ENCODE measurements at regions not wholly inside any gene's neighbourhood (a gene's known extent, or its start where the extent isn't known, plus 50 kb on each side); places are given as distances from the start of the nearest gene placed in this dataset.
A peak's percentile ranks its signal among the peaks of the same experiment; 100 is the strongest.

DNA sequence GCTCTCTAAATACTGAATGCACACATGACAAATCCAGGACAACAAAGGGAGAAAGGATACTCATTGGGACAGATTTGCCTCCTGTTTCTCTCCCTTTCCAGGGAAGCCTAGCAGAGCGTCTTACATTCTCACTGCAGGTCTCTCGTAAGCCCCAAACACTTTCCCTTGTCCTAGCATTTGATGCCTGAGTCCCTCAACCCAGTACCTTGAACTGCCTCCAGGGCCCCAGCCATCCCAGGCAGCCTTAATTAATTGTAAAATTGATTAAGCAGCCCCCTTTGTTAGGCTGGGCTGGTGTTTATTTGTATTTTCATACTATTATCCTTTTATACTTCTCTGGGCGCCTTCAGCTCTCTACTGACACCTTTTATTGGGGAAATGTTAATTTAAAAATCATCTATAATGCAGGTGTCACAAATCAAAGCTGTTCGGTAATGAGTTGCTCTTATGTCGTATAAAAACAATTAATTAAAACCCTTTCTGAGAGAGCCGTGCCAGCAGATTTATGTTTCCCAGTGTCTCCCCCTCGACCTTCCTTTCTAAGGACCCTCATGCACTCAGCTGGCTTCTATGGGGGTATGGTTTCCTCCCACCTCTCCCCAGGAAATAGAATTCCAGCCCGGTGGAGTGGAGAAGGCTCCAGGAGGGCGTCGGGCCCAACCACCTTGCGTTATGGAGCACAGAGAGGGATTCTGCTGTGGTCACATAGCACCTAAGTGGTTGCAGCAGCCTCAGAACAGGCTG, 243.8 kb downstream of the RPS24 start:
- DNase-seq, result no peak

DNA sequence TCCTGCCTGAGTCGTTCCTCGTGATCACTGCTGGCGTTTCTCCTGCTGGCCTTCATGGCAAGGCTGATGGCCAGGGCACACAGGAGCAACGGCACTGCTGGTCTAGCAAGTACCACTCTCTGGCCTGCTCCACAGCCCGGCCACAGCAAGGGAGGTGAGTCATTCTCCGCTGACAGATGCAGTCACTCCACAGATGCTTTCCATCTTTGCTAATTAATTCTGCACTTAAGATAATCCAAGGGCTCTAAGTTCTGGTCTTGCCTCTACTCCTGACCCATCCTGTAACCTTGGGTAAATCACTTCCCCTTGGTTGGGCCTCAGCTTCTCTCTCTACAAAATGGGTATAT, 244.4 kb downstream of the RPS24 start:
- DNase-seq, result peak; percentile 40

DNA sequence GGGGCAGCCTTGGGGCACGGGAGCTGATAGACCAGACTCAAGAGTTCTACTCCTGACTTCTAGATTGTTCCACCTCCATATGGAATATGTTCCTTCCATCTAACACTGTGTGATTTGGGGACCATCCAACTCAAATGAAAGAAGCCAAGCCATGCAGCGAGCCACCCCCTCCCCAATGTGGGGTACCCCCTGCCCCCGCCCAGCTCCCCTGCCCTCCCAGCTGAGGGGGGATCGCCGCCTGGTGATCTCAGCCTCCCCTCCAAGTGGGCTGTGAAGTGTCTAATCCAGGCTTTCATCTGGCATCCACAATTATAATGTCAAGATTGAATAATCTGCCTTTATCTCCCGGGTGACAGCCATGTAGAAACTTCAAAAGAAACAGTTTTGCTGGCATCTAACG, 246.1 kb downstream of the RPS24 start:
- DNase-seq, result no peak

DNA sequence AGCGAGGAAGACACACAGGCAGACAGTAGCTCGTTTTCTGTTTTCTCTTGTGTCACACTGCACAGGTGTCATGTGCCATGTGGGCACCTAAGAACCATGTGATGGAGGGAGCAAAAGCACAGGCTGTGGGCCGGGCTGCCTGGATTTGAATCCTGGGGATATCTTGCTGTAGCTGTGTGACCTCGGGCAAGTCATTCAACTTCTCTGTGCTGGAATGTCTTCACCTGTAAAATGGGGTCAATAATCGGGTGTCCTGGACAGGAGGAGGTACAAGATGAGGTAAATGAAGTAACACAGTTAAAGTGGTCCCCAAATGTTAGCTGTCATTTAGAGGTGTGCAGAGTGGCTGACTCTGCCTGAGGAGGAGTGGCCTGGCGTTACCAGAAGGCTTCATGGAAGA, 246.9 kb downstream of the RPS24 start:
- DNase-seq, result no peak

DNA sequence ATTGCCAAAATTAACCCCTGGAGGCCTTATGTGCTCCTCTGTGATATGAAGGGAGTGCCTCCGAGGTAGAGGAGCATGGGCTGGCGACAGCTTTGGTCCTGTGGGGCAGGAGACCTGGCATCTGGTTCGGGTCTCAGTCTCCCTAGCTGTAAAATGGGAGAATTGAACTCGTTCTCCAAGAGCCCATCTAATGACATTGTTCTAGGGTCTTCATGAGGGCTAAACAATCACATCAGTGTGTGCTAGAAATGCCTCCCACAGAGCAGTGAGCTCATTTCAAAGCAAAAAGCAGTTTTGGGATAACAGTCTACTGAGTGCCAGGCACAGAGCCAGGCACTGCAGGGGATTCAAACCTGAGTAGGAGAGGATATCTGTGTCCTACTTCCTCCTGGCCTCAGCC, 248.0 kb downstream of the RPS24 start:
- no peak for DNase-seq

DNA sequence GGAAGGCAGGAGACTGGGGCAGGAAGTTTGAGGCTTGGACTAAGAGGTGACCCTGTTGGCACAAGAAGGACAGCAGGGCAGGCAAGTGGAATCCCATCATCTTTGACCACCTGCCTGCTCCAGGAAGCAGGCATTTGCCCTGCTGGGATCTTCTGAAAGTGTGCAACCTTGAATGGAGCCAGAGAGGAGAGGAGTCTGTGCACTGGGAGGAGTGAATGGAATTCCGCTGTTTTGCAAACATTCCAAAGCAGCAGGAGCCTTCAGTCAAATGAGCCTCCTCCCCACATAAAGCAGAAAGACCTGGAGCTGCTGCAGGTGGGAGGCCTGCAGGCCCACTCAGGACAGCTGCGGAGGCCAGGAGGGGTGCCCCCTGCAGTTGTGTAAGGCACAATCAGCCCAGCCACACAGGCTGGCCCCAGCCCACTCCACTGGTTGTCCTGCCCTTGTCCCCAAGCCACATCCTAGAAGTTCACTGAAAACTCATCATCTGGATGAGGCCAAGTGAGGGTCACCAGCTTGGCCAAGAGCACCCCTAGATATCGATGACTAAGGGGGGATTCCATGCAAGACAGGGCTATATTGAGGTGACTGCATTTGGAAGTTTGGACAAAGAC, 249.5 kb downstream of the RPS24 start:
- DNase-seq, result no peak

DNA sequence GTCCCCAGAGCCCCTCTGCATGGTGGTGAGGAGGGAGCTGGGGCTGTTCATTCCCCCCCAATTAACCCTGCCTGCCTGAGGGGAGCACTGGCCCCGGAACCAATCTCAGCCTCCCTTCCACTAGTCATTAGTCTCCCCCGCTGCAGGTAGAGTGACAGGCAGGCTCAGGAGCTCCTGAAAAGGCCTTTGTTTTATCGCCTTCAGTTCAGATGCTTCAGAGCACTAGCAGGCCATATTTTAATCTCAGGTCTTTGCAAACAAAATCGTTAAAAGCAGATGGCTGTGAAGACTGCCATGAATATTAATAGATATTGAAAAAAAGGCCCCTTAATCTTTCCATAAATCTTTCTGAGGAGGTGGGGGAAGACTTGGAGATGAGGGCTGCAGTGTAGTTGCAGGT, 250.7 kb downstream of the RPS24 start:
- DNase-seq, result no peak

DNA sequence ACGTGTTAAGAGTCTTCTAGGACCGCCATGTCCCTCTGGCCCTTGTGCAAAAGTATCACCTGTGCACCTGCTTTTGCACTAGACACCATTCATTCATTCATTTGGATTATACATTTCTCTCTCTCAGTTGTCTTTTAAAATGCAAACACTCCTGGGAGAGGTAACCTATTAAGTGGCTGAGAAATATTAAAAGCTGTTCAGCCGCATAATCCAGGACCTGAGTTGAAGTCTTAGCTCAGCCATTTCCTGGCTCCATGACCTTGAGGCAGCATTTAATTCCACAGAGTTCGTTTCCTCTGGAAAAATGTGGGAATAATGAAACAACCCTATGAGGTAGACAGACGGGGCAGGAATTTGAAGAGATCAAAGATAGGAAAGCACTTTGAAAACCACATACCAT, 251.6 kb downstream of the RPS24 start:
- no peak for DNase-seq

DNA sequence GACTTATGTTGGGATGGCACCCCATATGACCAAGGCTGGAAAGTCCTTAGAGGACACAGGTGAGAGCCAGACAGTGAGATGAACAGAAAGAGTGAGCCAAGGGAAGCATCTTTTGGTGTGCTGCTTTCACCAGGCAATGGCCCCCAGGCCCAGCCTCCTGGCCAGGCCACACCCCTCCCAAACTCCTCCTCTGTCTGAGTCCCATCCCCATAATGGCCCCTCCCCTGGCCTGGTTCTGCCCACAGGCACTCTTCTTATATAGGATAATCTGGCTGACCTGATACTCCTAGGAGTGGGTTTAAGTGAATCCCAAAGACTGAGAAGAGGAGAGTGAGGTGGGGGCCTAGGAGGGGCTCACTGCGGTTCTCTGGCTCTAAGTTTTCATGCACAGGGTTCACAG, 252.5 kb downstream of the RPS24 start:
- DNase-seq, result no peak

DNA sequence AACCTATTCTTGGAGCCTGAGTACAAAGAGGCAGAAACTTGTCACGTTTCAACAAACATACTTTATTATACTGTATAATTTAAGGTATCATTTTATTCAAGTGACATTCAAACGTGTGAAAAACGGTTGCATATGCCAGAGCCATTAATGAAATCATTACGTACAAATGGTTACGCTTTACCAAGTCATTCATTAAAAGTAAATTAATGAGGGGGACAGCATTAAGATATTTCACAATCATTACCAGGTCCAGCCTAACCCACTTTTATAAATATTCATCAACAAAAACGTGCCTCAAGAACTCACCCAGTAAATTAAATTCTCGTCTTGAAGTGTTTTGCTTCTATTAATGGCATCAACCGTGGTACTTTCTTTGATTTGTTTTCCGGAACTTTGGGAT, 253.0 kb downstream of the RPS24 start:
- DNase-seq, result no peak

DNA sequence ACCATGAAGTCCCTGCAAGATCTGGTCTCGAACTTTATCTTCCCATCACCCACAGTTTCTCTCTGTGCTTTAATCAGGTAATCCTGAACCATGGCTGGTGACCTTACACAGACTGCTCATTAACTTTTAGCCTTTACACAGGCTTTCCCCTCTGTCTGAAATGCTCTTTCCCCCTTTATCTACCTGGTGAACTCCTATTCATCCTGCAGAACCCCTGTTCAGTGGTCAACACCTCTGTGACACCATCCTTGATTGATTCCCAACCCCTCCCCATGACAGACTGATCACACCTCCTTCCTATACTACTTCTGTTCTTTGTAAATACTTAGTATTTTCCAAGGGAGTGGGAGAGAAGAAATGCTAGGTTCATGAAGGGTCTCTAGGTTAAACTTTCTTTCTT, 254.0 kb downstream of the RPS24 start:
- DNase-seq, result no peak

DNA sequence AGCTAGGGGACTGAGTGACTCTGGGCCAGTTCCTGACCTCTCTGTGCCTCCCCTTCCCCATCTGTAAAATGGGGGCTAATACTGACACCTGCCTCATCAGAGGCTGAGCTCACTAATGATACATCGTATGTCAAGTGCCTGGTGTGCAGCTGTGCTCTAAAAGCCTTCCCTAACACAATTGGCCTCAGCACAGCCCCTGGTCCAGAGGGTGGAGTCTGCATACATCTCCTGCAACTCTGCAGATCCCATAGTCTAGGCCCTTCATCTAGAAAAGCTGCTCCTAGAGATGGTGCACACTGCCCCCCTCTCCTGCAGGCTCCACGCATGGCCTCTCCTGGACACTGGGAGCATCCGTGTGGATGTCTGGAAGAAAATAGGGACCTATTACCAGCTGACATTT, 255.0 kb downstream of the RPS24 start:
- DNase-seq, result no peak

DNA sequence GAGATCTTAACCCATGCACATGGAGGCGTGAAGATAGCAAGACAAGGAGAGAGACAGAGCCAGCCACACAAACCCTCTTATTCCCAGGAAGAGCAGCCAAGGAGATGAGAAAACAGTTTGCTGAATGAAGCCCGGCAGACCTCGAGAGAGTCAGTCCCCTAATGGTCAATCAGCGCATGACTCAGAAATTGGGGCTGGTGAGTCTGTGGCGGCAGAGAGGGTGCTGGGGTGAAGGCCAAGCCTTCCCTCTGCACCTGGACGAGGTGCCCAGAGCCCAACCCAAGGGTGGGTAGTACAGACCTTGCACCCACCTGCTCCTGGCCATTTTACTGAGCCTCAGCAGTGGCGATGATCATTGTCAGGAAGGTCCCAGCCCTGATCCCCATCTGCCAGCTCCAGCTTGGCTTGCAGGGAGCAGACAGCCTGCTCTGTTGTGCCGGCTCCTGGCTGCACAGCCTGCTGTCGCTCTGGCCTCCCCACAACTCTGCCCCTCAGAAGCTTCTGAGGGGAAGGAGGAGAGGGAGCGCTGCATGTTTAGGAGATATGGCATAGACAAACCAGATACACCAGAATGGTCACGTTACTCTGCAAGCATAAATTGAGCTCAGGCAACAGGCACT, 256.6 kb downstream of the RPS24 start:
- DNase-seq, result no peak

DNA sequence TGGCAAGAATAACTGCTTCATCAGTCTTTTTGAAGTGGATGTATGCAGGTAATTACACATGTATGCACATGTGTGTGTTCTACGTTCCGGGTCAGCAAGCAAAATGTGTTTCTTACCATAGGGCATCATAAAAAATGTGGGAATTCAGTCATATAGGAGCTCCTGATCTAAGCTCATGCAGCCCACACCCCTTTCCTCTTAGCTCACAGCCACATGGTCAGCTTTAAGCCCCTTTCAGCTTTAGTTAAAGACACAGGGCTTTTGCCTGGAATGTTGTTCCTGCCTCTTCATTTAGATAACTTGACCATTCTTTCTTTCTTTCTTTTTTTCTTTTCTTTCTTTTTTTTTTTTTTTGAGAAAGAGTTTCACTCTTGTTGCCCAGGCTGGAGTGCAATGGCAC, 258.1 kb downstream of the RPS24 start:
- DNase-seq, result no peak

DNA sequence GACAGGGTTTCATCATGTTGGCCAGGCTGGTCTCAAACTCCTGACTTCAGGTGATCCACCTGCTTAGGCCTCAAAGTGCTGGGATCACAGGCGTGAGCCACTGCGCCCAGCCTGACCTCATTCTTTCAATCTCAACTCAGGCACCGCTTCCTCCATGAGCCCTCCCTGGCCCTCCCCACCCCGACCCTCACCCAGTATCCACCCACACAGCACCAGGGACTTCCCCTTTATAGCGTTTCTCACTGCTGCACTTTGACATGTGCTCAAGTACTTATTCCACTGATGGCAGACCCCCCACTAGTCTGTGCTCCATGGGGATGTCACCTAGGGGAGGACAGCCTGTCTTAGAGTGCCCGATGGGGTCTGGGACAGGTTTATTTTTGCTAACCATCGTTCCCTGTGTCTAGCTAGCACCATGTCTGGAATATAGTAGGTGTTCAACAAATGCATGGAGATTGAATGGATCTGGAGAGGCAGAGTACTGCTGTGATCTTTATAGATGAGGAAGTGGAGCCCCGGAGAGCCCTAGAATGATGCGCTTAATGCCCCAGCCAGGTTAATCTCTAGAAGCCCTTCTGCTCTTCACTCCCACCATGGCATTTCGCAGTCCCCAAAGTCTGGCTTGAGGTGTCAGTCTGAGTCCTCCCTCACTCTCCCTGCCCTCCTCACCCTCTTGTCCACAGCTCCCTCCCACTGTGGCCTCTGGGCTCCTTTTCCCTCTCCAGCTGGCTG, 258.8 kb downstream of the RPS24 start:
- no peak for DNase-seq

DNA sequence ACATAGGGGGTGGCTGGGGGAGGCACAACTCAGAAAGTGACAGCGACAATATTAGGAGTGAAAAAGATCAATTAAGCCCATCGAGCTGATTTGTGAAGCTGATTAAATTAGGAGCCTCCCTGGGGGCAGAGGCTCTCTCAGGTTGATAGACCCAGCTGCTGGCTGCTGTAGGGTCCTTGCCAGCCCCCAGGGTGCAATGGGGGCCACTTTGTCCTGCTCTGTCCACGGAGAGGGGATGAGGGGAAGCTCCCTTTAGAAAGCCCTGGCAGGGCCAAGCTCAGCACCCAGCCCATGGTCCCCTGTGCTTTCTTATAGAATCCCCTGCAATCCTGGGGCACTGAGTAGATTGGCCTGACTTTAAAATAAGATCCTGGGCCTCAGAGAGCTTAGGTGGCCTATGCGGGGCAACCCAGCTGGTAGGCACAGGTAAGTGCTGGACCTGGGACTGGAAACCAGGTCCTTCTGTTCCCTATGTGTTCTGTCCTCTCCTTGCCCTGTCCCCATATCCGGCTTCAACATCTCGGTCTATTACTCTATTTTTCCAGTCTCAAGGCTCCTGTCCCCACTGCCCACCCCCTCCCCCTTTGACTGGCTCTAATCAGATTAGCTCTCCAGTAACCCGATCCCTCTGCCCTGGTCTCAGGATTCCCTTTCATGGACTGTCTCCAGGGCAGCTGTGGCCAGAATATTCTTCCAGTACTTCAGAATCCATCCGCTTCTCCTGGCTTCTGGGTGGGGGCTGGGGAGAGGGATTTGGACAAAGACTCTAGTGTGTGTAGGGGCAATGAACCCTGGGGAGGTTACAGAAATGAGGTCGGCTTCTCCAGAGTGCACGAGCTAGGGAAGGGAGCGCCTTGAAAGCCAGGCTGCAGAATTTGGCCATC, 259.6 kb downstream of the RPS24 start:
- peak; percentile 7 for DNase-seq

DNA sequence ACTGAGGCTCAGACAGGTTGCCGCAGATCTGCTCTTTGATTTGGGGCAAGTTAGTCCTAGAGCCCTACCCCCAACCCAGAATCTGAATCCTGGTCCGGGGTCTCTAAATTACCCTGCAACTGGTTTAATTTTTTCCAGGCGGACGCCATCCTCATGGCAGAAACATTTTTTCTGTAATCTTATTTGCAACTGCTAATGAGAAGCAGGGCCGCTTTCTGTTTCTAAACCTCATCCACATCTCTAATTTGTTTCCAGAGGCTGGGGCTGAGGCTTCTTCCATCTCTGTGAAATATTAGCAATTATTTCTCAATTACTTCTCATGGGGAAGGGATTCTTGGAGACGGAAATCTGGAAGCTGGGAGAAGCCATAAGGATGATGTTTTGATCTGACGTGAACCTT, 261.6 kb downstream of the RPS24 start:
- no peak for DNase-seq

DNA sequence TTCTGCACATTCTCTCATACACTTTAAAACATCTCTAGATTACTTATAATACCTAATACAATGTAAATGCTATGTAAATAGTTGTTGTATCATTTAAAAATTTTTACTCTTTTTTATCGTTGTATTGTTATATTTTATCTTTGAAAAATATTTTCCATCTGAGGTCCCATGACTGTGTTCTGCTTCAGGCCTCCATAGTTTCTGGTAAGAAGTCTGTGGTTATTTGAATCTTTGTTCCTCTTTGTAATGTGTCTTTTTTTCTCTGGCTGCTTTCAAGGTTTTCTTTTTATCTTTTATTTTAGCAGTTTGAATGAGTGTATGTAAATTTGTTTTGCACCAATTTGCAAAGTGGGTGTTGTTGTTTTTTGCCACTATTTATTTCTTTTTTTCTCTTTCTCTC, 263.1 kb downstream of the RPS24 start:
- no peak for DNase-seq

DNA sequence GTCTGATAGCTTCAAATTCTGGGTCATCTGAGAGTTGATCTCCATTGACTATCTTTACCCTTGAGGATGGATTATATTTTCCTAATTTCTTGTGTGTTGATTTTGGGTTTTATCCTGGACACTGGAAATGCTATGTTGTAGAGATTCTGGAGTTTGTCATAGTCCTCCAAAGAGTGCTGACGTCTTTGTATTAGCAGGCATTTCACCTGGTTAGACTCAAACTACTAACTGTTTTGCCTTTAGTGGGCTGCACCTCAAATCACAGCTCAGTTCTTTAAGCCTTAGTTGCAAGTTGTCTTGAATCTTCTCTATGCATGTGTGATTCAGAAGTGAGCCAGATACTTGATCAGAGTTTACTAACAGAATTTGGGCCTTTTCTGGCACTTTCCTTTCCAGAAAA, 264.3 kb downstream of the RPS24 start:
- no peak for DNase-seq

DNA sequence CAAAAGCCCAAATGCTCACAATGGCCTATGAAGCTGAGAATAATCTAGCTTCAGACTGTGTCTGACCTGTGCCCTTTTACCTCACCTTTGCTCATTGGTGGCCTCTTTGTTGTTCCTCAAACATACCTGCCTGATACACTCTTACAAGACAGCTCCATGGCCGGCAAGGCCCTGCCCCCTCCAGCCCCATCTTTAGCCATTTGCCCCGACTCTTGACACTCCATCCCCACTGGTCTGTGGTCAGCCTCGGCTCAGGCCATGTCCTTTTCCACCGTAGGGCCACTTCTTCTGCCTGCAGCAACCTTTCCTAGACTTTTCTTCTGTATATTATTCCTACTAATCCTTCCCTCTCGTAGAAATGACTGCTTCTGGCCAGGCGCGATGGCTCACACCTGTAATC, 265.2 kb downstream of the RPS24 start:
- DNase-seq, result no peak

DNA sequence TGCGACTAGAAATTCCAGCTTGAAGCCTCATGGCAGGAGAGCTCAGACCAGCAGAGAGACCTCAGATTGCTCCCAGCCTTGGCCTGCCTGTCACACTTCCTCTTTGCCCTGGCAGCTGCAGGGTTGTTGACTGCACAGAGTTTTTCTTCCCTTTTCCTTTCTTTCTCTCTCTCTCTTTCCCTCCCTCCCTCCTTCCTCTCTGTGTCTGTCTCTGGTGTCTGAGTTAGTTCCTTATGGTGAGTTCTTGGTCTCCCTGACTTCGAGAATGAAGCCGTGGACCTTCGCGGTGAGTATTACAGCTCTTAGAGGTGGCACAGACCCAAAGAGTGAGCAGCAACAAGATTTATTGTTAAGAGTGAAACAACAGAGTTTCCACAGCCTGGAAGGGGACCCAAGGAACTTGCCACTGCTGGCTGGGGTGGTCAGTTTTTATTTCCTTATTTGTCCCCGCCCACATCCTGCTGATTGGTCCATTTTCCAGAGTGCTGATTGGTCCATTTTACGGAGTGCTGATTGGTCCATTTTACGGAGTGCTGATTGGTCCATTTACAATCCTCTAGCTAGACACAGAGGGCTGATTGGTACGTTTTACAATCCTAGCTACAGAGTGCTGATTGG, 266.3 kb downstream of the RPS24 start:
- no peak for DNase-seq

DNA sequence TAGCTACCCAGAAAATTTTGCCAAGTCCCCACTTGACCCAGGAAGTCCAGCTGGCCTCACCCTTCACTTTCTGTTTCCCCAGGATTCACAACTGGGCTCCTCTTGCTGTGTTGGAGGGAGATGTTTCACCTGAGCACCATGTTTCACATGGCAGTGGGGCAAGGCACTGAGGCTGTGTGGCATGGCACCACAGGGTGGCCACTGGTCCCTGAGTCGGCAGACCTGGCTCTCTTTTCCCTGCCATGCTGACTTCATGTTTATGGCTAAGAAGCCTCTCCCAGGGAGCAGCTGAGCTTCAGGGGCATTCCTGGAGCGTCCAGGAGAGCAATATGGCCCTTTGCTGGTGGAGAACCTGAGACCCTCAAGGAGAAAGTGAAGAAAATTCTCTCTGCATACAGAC, 266.9 kb downstream of the RPS24 start:
- DNase-seq, result no peak
